GM19023 (cell line): ENCODE measurements at regions not wholly inside any gene's neighbourhood (a gene's known extent, or its start where the extent isn't known, plus 50 kb on each side); places are given as distances from the start of the nearest gene placed in this dataset.
"Not testable (repeated sequence)": the region's sequence is repeated elsewhere in the genome, so short reads cannot be mapped to it uniquely, and the experiment has no call there.

Source experiments
- ATAC-seq: cut with Tn5 transposase; IDR thresholded peaks from one replicate; pipeline ENCODE4 v1.9.1; 2021; ENCODE audit warnings: mild to moderate bottlenecking, moderate library complexity; ENCODE audit not compliant: unreplicated experiment

- ATAC-seq: no peak
These were observed 95.1 kb upstream of the TMEM178A start for GRCh38 chr2:39570614-39571013.

- ATAC-seq: no peak
These were observed 94.5 kb upstream of the TMEM178A start for GRCh38 chr2:39571111-39571731.

- ATAC-seq: no peak
These were observed 92.4 kb upstream of the TMEM178A start for GRCh38 chr2:39573276-39573675.

GRCh38 chr2:39581866-39582265 is 83.9 kb upstream of the TMEM178A start:
- ATAC-seq: no peak

GRCh38 chr2:39583213-39583612 is 82.5 kb upstream of the TMEM178A start:
- ATAC-seq: no peak

GRCh38 chr2:39583781-39584180 is 81.9 kb upstream of the TMEM178A start:
- no peak for ATAC-seq

GRCh38 chr2:39584283-39584965 is 81.3 kb upstream of the TMEM178A start:
- ATAC-seq: no peak

- ATAC-seq: not testable (repeated sequence)
These were observed 80.2 kb upstream of the TMEM178A start for GRCh38 chr2:39585531-39585930.

- ATAC-seq: no peak
These were observed 78.5 kb upstream of the TMEM178A start for GRCh38 chr2:39587168-39587567.

GRCh38 chr2:39587641-39588040 is 78.1 kb upstream of the TMEM178A start:
- ATAC-seq: no peak

GRCh38 chr2:39593439-39594393 is 72.0 kb upstream of the TMEM178A start:
- no peak for ATAC-seq

- no peak for ATAC-seq
These were observed 70.6 kb upstream of the TMEM178A start for GRCh38 chr2:39595116-39595515.

- ATAC-seq: no peak
These were observed 68.4 kb upstream of the TMEM178A start for GRCh38 chr2:39597314-39597713.

GRCh38 chr2:39602616-39603015 is 63.1 kb upstream of the TMEM178A start:
- no peak for ATAC-seq

- no peak for ATAC-seq
These were observed 62.3 kb upstream of the TMEM178A start for GRCh38 chr2:39603436-39603835.

GRCh38 chr2:39604866-39605265 is 60.9 kb upstream of the TMEM178A start:
- no peak for ATAC-seq

- no peak for ATAC-seq
These were observed 59.1 kb upstream of the TMEM178A start for GRCh38 chr2:39606585-39606984.

GRCh38 chr2:39607538-39608262 is 58.0 kb upstream of the TMEM178A start:
- no peak for ATAC-seq

GRCh38 chr2:39608263-39608575 is 57.5 kb upstream of the TMEM178A start:
- no peak for ATAC-seq

GRCh38 chr2:39608686-39609441 is 56.9 kb upstream of the TMEM178A start:
- no peak for ATAC-seq
